Skin epidermis (tissue), 12 donors: ENCODE measurements at regions not wholly inside any gene's neighbourhood (a gene's known extent, or its start where the extent isn't known, plus 50 kb on each side); places are given as distances from the start of the nearest gene placed in this dataset.

ENCODE experiments used
- H3K27ac ChIP-seq, 21 experiments: fragments of 200-600 bp; sonication (generic) in 11 of 21; one replicate each; pipeline ENCODE4 v1.5.0; 2020; ENCODE audit warnings: mild to moderate bottlenecking in 3 of 21, inconsistent platforms in 2 of 21, moderate library complexity in 2 of 21
- H3K4me3 ChIP-seq, 7 experiments: fragments of 200-600 bp; sonication (generic) in 2 of 7; one replicate each; pipeline ENCODE4 v1.5.0; 2020; ENCODE audit warnings: inconsistent platforms in 2 of 7, mild to moderate bottlenecking in 2 of 7, moderate library complexity in 1 of 7

DNA sequence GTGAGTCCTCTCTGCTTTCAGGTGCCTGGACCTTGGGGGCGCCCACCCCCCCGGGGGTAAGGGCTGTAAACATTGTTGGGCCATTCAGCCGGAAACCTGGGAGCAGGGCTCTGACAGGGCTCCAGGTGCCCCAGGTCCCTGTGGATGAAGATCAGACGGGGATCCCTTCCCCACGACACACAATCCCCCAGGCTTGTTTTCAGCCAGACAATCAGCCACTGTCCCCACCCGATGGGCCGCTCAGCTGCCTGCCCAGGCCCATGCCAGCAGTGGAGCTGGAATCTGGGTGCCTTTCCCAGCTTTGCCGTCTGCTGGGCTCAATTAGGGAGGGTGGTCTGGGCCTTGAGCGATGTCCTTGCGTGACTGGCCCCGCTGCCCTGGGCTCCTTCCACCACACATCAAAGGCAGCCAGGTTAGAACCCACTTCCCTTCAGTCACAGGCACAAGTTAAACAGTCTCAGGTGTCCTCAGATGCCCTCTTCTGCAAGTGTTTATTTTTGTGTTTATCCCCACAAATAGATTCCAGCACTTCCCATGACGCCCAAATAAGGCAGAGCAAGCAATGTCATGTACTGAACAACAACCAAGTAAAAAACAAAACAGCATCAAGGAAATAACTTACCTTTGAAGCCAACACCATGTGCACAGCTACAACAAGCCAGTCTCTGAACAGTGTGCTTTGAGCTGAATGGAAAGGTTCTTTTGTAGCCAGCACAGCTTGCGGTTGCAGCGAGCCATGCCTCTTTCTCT lies 77.0 kb upstream of the ALDH1A3 start:
- H3K4me3 ChIP-seq = no peak overlapping the region
- H3K27ac ChIP-seq = no peak overlapping the region

DNA sequence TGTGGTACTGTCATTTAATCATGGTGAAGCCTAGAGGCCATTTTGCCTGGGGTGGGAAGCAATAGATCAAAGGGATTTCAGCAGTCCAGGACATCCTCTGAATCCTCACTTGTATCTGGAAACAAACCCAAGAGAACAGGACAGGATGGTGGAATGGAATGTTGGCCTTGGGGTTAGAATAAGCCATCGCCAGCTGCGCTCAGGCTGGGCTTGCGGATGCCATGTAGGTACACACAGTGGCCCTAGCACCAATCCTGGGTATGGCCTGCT lies 76.5 kb upstream of the ALDH1A3 start:
- H3K27ac ChIP-seq = no peak overlapping the region
- no peak overlapping the region for H3K4me3 ChIP-seq

DNA sequence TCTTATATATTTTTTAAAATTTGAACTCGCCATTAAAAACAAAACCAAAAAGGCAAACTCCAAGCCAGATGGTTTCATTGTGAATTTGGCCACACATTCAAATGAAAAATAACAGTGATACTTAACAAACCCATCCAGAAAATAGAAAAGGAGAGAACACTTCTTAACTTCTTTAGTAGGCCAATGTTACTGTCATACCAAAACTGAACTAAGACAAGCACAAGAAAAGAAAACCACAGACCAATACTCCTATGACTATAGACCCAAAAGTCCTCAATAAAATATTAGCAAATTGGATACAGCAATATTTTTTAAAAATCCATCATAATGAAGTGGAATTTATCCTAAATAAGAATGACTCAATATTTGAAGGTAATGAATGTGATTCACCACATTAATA lies 73.5 kb upstream of the ALDH1A3 start:
- Histone ChIP-seq H3K4me3 (no peak overlapping the region), H3K27ac (no peak overlapping the region)

DNA sequence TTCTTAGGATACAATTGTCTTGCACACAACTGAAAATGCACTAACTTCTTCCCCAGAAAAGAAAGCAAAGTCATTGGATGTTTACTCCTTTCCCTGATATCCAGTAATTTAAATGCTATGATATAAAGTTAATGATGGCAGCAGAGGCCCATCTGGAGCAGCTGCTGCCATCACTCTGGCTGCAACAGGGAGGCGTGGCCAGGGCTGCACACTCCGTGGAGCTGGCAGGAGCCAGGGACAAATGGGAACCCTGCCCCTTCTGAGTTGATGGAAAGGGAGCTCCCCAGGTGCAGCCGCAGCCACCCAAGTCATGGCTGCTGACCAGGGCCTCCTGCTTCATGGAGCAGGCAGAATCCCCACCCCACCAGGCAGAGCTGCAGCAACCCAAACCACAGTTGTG lies 72.6 kb upstream of the ALDH1A3 start:
- H3K4me3 ChIP-seq = no peak overlapping the region
- no peak overlapping the region for H3K27ac ChIP-seq

DNA sequence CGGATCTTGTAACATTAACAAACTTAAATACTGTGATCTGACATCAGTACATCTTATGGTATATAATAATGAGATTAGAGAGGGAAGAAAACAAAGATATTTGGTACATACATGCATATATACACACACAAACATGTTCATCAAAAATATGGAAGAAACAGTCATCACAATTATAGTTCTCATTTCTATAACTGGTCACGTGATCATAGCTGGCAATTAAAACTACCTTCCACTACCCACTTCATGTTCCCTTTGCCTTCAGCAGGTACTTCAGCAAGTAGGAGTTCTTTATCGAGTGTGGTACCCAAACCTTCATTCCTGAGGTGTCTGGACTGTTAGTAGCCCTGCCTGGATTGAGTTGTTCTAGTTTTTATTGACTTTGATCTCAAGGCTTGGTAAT lies 70.9 kb upstream of the ALDH1A3 start:
- Histone ChIP-seq H3K4me3 (no peak overlapping the region), H3K27ac (no peak overlapping the region)

DNA sequence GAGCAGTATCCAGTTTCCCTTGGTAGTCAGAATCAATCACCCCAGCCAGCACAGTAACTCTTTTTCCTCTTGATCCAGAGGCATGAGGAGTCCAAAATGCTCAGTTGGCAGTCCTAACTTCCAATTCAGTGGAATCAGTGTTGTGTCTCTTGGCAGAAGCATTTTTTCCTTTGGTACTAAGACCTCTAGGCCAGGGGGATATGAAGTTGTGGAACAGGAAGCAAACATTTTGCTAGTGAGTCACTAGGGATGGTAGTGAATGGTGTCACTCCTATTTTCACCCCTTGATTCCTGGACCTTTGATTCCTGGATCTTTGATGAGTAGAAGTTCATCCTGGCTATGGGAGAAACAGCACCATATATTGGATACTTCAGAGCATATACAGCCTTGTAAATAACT lies 70.5 kb upstream of the ALDH1A3 start:
- Histone ChIP-seq H3K4me3 (no peak overlapping the region), H3K27ac (no peak overlapping the region)

DNA sequence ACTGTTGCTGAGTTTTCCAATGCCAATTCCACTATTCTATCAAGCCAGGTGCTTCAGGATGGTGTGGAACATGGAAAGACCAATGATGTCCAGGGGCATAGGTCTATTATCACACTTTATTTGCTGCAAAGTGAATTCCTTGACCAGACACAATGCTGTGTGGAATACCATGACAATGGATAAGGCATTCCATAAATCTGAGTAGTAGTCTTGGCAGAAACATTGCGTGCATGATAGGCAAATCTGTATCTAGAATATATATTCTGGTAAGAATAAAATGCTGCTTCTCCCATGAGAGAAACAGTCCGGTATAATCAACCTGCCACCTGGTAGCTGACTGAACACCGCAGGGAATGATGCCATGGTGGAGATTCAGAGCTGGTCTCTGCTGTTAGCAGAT lies 70.0 kb upstream of the ALDH1A3 start:
- no peak overlapping the region for H3K27ac ChIP-seq
- no peak overlapping the region for H3K4me3 ChIP-seq

DNA sequence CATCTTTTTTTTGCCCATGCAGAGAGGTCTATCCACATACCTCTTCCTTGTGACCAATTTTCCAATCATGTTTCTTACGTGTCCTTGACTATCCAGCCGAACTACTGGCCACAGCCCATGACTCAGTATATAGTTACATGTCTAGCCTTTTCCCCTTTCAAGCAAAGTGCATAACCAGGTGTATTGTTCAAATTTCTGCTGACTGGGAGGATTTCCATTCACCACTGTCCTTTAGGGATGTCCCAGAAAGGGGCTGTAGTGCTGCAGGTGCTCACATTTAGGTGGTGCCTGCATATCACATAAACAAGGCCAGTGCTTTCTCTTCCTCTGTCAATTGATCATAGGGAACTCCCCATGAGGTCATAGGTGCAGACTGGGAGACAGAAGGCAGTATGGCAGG lies 69.4 kb upstream of the ALDH1A3 start:
- Histone ChIP-seq H3K4me3 (no peak overlapping the region), H3K27ac (no peak overlapping the region)

DNA sequence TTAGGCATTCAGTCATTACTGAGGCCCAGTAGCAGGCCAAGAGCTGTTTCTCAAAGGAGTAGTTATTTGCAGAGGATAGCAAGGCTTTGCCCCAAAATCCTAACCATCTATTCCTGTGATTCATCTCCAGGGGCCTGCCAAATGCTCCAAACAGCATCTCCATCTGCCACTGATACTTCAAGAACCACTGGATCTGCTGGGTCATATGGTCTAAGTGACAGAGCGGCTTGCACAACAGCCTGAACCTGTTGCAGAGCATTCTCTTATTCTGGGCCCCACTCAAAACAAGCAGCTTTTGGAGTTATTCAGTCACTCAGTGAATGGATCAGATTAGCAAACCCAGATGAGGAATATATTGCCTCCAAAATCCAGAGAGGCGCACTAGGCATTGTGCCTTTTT lies 68.8 kb upstream of the ALDH1A3 start:
- Histone ChIP-seq H3K4me3 (no peak overlapping the region), H3K27ac (no peak overlapping the region)

DNA sequence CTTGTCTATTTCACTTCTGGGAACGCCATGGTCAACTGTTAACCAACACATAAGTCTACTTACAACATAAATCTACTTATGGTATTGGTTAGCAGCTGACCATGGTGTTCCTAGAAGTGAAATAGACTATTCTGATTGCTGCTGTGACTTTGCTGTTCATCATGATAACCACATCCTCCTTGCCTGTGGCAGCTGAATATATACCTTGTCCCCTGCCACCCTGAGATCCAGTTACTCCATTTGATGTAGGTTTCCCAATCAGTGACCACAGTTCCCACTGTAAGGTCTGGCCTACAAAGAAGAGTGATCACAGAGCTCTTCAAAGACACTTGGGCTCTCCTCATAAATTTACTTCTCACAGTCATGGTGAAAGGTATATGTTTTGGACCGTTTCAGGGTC lies 66.8 kb upstream of the ALDH1A3 start:
- H3K27ac ChIP-seq = no peak overlapping the region
- no peak overlapping the region for H3K4me3 ChIP-seq

DNA sequence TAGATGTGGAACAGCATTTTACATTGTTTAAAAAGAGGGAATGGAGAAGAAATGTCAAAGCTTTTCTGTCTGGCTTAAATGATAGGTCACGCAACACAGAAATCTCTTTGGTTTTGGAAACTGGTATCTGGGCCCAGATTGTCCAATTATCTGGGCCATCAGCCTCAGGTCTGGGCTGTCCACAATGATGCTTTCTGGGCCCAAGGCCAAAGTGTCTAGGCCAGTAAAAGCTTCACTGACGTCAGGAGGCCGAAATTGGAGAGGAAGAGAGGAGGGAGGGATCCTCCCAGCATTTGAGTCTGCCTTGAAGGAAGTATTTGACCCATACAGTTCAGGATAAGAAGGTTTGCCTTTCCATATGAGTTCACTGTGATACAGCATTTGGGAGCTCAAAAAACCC lies 60.7 kb upstream of the ALDH1A3 start:
- Histone ChIP-seq H3K27ac (no peak overlapping the region), H3K4me3 (no peak overlapping the region)

DNA sequence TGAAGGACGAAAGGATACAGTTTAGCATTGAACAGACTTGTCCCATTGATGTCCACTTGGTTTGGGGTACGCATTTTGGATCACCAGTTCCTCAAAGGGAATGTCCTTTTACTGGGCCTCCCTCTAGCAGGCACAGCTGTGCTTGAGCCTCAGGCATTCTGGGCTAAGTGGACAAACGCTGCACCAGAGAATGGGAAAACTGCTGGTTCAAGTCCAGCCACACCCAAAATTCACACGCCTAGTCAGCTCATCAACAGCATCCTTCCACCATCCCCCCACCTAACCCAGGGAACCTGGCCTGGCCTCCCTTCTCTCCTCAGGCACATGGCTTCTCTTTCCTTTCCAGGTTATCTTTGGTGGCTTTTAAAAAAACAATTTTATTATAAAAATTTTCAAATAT lies 59.1 kb upstream of the ALDH1A3 start:
- Histone ChIP-seq H3K4me3 (no peak overlapping the region), H3K27ac (no peak overlapping the region)

DNA sequence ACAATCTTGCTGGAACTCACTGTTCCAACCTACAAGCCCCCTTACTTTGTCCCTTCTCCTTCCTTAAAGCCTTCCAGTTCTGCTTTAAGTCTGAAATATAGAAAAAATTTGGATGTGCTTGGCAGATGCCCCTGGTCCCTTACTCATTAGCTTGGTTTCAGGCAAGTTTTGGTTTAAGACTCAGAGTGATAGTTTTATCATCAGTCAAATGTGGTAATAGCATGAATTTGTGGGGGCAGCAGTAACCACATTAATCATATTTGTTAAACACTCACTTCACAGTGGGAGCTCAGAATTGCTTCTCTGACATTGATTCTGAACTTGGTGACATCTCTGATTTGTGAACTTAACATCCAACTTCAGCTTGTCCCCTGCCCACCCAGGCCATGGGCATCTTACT lies 58.3 kb upstream of the ALDH1A3 start:
- Histone ChIP-seq H3K4me3 (no peak overlapping the region), H3K27ac (no peak overlapping the region)

DNA sequence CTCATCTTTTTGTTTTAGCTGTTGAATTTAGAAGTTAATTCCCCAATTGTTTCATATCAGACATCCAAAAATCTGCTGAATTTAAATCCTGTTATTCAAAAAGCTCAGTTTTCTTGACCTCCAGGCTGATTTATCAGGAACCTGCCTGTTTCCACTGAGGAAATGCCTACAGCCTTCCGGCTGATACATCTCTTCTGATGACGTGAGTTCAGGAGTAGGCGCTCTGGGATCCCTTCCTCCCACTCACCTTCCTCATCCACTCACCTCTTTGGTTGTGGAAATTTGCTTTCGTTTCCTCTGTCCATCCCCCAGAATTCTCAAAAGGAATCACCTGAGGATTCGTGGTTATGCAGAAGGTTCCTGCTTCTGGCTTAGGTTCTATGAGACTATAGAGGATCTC lies 55.4 kb upstream of the ALDH1A3 start:
- Histone ChIP-seq H3K4me3 (no peak overlapping the region), H3K27ac (no peak overlapping the region)

DNA sequence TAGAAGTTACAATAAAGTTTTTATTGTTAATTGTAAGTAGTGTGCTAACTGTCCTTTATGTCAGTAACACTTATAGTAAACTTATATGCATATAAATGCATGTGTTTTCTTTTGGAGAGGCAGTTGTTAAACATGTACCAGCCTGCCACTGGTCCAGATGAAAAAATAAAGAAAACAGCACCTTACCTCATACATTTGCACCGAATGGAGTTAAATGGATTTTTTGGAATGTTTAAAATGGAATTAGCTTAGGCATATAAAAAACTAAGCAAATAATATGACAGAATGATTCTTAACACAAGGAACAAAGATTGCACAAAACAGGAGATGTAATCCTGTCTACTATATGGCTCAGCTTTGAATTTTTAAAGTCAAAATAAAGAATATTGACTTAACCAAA lies 50.2 kb upstream of the ALDH1A3 start:
- H3K4me3 ChIP-seq = no peak overlapping the region
- no peak overlapping the region for H3K27ac ChIP-seq
